ENCODE measurements at regions not wholly inside any gene's neighbourhood (a gene's known extent, or its start where the extent isn't known, plus 50 kb on each side); places are given as distances from the start of the nearest gene placed in this dataset.

DNA sequence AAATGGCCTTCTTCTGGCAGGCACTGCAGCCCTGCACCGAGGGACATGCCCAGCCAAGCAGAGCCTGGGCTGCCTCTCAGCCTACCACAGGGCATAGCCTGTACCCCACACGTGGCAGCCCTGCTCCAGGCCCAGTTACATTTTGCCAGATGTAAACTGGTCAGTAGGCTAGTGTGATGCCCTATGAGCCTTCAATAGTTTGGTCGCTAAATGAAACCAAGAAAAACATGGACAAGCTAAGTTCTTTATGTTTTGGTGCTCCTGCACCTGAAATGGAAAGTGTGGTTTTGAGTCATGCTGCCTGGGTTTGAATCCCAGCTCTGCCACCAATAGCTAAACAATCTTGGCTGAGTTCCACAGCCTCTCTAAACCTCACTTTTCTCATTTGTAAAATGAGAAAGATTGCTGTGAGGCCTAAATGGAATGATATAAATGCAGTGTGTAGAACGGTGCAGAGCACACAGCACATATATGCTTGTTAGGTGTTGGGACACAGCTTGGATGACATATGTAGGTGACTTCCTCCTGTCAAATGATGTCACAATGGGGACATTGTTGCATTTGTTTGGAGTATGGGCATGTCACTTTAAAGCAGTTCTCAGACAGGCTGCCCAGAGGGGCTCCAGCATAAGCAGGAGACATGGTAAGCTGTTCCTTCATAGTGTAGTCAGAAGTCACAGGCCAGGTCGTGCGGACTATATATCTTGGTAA lies 57.4 kb downstream of the ZBTB38 start:
- ChIA-PET POLR2A (interaction anchor here (1.3 to 11.7 kb wide), 2 partner anchors 8 to 14 kb away, joined by 3 to 128 read pairs; no protein-coding TSS in a partner anchor), CTCF (ENCODE audit: low intra/inter-chr PET ratio, low total read pairs) (no interaction called here)
- H3K79me2 ChIP-seq (ENCODE audit: insufficient read depth, low read length): peaks cover 4% of the 10 kb centered on the region
- ATAC-seq (peak; percentile 42), FAIRE-seq (no peak), DNase-seq (ENCODE audit: low spot score) (peak; percentile 45)
- intact Hi-C loops (cut with micrococcal nuclease; ENCODE audit: unreplicated experiment) (no loop called here), in situ Hi-C loops (cut with HindIII; ENCODE audit: extremely low pct_ligation_motif_present, low pct_unique_long_range_greater_than_20kb) (no loop called here)
- H3K36me3 ChIP-seq (replicated peaks in 1 of 2; ENCODE audit: control insufficient read depth in 1 of 2, insufficient read depth in 2 of 2, low read length in 2 of 2): peaks cover 12 to 49% of the 10 kb centered on the region in 2 experiments; a peak in 4 of 5 replicates
- no peaks in the 10 kb centered on the region for H4K20me1 ChIP-seq (ENCODE audit: insufficient read depth, low read length)
- H3K9me3 ChIP-seq (ENCODE audit: low read length): no peaks in the 10 kb centered on the region
- TF ChIP-seq CREB1 (IDR thresholded peaks at IDR 0.05) (peak; percentile 16; the same call in 1 of the 2 replicates), CREB1 (CRISPR knock-in tag; IDR thresholded peaks at IDR 0.05) (no peak), ZBTB21 (CRISPR knock-in tag; IDR thresholded peaks at IDR 0.05) (peak; percentile 41; the same call in 1 of the 2 replicates), NFKBIZ (CRISPR knock-in tag; IDR thresholded peaks at IDR 0.05) (no peak)
- no TSS peak for BruUV-seq (replicated peaks)
- WGBS (ENCODE audit: low lambda C conversion rate): 94% methylated on average over 3 of the region's 6 CpGs
- no peak overlapping the region for H2AFZ ChIP-seq (ENCODE audit: low read length)
- no peak overlapping the region for H3K4me2 ChIP-seq (ENCODE audit: low read depth, low read length)
- no peak overlapping the region for H3K27ac ChIP-seq (ENCODE audit: extremely low read length, insufficient read depth, low read length)
- H3K4me3 ChIP-seq (replicated peaks in 1 of 3; ENCODE audit: insufficient read depth in 1 of 3, low read depth in 2 of 3, low read length in 3 of 3): no peak overlapping the region
- H3K27me3 ChIP-seq (ENCODE audit: control insufficient read depth in 1 of 2, insufficient read depth in 2 of 2, low read length in 2 of 2): no peaks in the 10 kb centered on the region
- no peak overlapping the region for H3K9ac ChIP-seq (ENCODE audit: insufficient read depth, low read depth, low read length)
- peaks cover 46% of the 10 kb centered on the region for H3K4me1 ChIP-seq (ENCODE audit: insufficient read depth, low read length)

DNA sequence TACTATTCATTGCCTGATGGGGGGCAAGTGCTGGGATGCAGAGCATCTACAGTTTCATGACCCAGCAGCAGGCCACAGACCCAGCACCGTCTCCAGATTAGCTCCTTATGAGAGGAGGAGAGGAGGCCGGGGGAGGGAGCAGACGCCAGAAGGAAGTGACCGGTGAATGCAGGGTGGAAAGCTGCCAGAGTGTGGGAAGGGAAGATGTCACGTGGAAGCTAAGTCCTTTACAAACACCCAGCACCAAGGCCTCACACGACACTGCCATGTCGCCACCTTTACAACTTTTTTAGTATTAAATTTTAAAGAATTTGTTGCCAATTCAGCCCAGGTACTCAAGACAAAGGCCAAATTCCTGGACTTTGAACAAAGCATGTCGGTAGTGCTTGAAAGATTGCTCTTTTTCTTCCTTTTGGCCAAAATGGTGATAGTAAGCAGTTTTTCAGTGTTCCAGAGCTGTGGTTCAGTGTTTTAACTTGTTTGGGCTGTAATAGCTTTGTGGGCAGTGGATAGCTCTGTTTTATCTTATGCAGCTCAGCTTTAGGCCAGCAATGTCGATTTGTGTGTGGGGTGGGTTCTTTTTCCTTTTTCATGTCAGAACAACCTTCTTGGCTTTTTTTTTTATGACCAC lies 58.2 kb downstream of the ZBTB38 start:
- H3K4me3 ChIP-seq (replicated peaks in 1 of 3; ENCODE audit: insufficient read depth in 1 of 3, low read depth in 2 of 3, low read length in 3 of 3): no peak overlapping the region
- H3K27ac ChIP-seq (ENCODE audit: extremely low read length, insufficient read depth, low read length): no peak overlapping the region
- H3K9ac ChIP-seq (ENCODE audit: insufficient read depth, low read depth, low read length): no peak overlapping the region
- ChIA-PET CTCF (ENCODE audit: low intra/inter-chr PET ratio, low total read pairs) (no interaction called here), POLR2A (interaction anchor here (0.8 to 11.7 kb wide), 2 partner anchors 15 to 26 kb away, joined by 3 to 128 read pairs; no protein-coding TSS in a partner anchor)
- no peak overlapping the region for H3K4me2 ChIP-seq (ENCODE audit: low read depth, low read length)
- BruUV-seq (replicated peaks): no TSS peak
- 93% methylated on average over 9 of the region's 9 CpGs for WGBS (ENCODE audit: low lambda C conversion rate)
- no peak overlapping the region for H2AFZ ChIP-seq (ENCODE audit: low read length)
- H3K36me3 ChIP-seq (replicated peaks in 1 of 2; ENCODE audit: control insufficient read depth in 1 of 2, insufficient read depth in 2 of 2, low read length in 2 of 2): peaks cover 12 to 48% of the 10 kb centered on the region in 2 experiments; a peak in 4 of 5 replicates
- intact Hi-C loops (cut with micrococcal nuclease; ENCODE audit: unreplicated experiment): no loop called here
- in situ Hi-C loops (cut with HindIII; ENCODE audit: extremely low pct_ligation_motif_present, low pct_unique_long_range_greater_than_20kb): no loop called here
- TF ChIP-seq MAFK (conservative IDR thresholded peaks at IDR 0.05 in 1 of 2, IDR thresholded peaks at IDR 0.05 in 1 of 2; ENCODE audit: low read length in 2 of 2) (no peak), AKAP8 (CRISPR knock-in tag; IDR thresholded peaks at IDR 0.05) (no peak), HMG20A (CRISPR knock-in tag; IDR thresholded peaks at IDR 0.05; ENCODE audit: borderline replicate concordance) (no peak), ELF4 (CRISPR knock-in tag; IDR thresholded peaks at IDR 0.05; ENCODE audit: borderline replicate concordance) (no peak), ZNF225 (CRISPR knock-in tag; IDR thresholded peaks at IDR 0.05) (no peak)
- TF ChIP-seq, protein P1, sequence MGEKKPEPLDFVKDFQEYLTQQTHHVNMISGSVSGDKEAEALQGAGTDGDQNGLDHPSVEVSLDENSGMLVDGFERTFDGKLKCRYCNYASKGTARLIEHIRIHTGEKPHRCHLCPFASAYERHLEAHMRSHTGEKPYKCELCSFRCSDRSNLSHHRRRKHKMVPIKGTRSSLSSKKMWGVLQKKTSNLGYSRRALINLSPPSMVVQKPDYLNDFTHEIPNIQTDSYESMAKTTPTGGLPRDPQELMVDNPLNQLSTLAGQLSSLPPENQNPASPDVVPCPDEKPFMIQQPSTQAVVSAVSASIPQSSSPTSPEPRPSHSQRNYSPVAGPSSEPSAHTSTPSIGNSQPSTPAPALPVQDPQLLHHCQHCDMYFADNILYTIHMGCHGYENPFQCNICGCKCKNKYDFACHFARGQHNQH (CRISPR knock-in tag; IDR thresholded peaks at IDR 0.05): no peak
- TF ChIP-seq, protein P2, sequence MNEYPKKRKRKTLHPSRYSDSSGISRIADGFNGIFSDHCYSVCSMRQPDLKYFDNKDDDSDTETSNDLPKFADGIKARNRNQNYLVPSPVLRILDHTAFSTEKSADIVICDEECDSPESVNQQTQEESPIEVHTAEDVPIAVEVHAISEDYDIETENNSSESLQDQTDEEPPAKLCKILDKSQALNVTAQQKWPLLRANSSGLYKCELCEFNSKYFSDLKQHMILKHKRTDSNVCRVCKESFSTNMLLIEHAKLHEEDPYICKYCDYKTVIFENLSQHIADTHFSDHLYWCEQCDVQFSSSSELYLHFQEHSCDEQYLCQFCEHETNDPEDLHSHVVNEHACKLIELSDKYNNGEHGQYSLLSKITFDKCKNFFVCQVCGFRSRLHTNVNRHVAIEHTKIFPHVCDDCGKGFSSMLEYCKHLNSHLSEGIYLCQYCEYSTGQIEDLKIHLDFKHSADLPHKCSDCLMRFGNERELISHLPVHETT (CRISPR knock-in tag; conservative IDR thresholded peaks at IDR 0.05): no peak
- H3K9me3 ChIP-seq (ENCODE audit: low read length): no peaks in the 10 kb centered on the region
- FAIRE-seq (no peak), DNase-seq (ENCODE audit: low spot score) (no peak), ATAC-seq (no peak)
- no peaks in the 10 kb centered on the region for H3K27me3 ChIP-seq (ENCODE audit: control insufficient read depth in 1 of 2, insufficient read depth in 2 of 2, low read length in 2 of 2)
- peaks cover 50% of the 10 kb centered on the region for H3K4me1 ChIP-seq (ENCODE audit: insufficient read depth, low read length)
- no peaks in the 10 kb centered on the region for H4K20me1 ChIP-seq (ENCODE audit: insufficient read depth, low read length)
- peaks cover 4% of the 10 kb centered on the region for H3K79me2 ChIP-seq (ENCODE audit: insufficient read depth, low read length)

Data from HepG2 (cell line).